Left colon (tissue), 2 donors: ENCODE measurements at regions not wholly inside any gene's neighbourhood (a gene's known extent, or its start where the extent isn't known, plus 50 kb on each side); places are given as distances from the start of the nearest gene placed in this dataset.
"Not testable (repeated sequence)": the region's sequence is repeated elsewhere in the genome, so short reads cannot be mapped to it uniquely, and the experiment has no call there.

Source experiments
- ATAC-seq: fragments of 200-7000 bp; cut with Tn5 transposase; one replicate; pipeline ENCODE4 v1.9.1; 2020; ENCODE audit warnings: mild to moderate bottlenecking, moderate library complexity
- DNase-seq, 2 donors: peaks; one replicate each; pipeline ENCODE4 v3.0.0-alpha.2; 2020
- intact Hi-C, 2 donors: fragments of 100-400 bp; cut with DNase I in 1 of 2; cut with micrococcal nuclease in 1 of 2; formaldehyde crosslinking; loops; one replicate each; pipeline versions ENCODE4 v1.11.2 to v1.14.0; 2022; cut with DNase I, micrococcal nuclease
- donor health status: DM: no; HTN: no; CAD: no.
- donor health status: DM: yes; HTN: yes; CAD: no.

DNA sequence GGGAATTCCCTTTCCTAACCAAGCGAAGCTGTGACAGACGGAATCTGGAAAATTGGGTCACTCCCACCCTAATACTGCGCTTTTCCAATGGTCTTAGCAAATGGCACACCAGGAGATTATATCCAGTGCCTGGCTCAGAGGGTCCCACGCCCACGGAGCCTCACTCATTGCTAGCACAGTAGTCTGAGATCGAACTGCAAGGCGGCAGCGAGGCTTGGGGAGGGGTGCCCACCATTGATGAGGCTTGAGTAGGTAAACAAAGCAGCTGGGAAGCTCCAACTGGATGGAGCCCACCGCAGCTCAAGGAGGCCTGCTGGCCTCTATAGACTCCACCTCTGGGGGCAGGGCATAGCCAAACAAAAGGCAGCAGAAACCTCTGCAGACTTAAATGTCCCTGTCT lies 523.9 kb downstream of the KCNH5 start:
- ATAC-seq, intact Hi-C loops, DNase-seq: not testable (repeated sequence)

DNA sequence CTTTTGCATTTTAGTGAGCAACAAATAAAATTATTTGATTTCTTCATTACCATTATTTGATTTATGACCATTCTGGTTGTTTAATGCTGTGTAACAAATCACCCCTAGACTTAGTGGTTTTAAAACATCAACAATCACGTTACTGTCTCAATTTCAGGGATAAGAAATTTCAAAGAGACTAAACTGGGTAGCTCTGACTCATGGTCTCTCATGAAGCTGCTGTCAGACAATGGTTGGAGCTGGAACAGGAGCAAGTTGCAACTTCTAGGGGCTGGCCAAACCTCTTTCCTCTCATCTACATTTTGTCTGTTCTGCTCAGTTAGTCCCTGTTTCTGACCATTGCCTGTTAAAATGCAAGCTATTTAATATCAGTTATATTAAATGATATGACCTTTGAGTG lies 517.0 kb downstream of the KCNH5 start:
- intact Hi-C loops = no loop called here
- no peak for ATAC-seq
- DNase-seq = no peak

DNA sequence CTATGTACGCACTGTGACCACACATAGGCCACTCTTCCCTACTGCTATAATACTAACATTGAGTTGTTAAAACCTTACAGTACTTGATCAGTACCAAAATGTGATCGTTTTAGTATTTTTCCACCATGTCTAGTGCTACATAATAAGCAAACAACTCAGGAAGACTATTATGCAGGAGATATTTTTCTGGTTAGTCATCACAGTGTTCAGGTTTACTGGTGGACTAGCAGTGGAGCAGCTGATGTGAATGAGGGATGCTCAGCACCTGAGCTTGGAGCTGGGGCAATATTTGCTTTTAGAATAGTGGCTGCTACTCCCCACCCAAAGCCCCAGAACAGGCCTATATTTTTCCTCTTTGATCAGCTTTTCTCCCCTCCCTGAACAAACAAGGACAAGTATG lies 513.1 kb downstream of the KCNH5 start:
- DNase-seq (no peak), ATAC-seq (no peak)
- intact Hi-C loops = no loop called here

DNA sequence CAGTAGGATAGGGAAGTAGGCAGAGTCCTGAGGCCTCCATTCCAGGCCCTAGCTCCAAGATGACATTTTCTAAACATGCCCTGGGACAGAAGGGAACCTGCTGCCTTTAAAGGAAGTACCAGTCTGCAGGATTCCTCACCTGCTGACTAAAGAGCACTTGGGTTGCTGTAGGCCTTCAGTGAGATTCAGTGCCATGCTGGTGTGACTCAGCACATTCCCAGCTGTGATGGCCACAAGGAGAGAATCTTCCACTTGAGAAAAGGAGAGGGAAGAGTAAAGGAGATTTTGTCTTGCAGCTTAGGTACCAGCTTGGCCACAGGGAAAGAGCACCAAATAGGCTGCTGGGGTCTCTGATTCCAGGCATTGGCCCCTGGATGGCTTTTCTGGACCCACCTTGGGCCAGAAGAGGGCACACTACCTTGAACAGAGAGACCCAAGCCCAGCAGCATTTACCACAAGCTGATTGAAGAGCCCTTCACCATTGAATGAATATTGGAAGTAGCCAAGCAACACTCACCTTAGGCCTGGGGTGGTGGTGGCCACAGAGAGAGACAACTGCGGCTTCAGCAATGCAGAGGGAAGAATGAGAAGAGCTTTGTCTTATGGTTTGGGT lies 498.3 kb downstream of the KCNH5 start:
- DNase-seq (no peak), ATAC-seq (no peak)
- intact Hi-C loops = no loop called here

DNA sequence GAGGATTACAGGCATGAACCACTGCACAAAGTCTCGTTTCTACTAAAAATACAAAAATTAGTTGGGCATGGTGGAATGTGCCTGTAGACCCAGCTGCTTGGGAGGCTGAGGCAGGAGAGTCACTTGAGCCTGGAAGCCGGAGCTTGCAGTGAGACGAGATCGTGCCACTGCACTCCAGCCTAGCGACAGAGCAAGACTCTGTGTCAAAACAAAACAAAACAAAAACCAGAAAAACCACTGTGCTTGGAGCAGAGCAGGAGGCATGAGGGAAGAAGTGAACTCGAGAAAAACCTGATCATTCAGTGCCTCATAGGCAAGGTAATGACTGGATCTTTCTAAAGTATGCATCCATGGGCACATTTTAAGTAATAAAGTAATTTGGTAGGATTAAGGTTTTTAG lies 487.8 kb downstream of the KCNH5 start:
- intact Hi-C loops = no loop called here

DNA sequence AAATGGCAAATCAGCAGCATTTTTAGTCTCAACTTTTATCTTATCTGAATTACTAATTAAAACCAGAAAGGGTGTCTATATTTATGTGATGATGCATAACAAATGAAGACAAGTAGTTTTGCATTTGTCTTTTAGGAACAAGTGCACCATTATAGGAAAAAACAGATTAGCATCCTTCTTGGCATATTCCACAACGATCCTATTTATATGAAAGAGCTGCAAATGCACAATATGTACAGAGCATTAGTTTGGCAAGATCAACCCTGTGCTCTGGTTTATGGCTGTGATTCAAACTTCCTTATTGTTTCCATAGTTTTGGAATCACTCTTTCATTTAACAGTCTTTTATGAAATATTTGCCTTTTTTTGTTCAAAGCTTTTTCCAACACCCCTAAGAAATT lies 486.8 kb downstream of the KCNH5 start:
- intact Hi-C loops = no loop called here
- ATAC-seq = no peak
- no peak for DNase-seq

More for the DNA sequence above, 487.8 kb downstream of the KCNH5 start:
- no peak for ATAC-seq
- no peak for DNase-seq

DNA sequence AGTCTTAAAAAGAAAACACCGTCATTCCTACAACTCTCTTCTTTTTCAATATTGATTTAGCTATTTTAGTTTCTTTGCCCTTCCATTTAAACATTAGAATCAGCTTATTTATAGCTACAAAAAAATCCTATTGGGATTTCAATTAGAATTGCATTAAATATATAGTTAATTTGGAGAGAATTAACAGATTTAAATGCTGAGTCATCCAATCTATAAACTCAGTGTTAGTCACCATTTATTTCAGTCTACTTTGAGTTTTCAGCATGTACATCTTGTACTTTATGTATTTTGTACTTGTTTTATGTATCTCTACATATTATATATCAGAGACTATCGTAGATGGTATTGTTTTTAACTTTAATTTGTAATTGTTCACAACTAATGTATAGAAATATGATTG lies 460.0 kb downstream of the KCNH5 start:
- intact Hi-C loops = no loop called here
- no peak for ATAC-seq
- DNase-seq = no peak

DNA sequence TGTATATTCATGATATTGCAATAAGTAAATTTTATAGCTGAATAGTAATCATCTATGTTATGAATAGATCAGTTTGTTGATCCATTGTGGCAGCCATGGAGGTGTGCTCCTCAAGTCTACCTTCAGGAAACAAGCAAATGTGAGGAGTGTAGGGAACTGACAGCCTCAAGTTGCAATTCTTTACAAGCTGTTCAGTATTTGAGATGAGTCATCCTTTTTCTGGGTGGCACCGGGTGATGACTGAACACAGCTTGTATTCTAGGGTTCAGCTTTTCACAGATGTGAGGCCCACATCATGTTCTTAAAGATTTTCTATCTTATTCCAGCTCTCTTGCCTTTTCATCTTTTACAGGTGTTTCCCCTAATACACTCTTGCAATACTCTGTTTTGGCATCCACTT lies 452.4 kb downstream of the KCNH5 start:
- DNase-seq (no peak), ATAC-seq (no peak)
- intact Hi-C loops = no loop called here

DNA sequence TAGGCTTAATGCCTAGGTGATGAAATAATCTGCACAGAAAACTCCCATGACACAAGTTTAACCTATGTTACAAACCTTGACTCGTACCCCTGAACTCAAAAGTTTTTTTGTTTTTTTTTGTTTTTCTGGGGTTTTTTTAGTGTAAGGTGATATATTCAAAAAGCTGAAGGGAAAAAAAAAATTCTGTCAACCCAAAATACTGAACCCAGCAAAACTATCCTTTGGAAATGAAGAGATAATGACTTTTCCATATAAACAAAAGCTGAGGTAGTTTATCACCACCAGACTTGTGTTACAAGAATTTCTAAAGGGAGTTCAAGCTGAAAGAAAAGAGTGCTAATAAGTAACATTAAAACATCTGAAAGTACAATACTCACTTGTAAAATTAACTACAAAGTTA lies 448.1 kb downstream of the KCNH5 start:
- intact Hi-C loops = no loop called here
- DNase-seq = no peak
- ATAC-seq = no peak

DNA sequence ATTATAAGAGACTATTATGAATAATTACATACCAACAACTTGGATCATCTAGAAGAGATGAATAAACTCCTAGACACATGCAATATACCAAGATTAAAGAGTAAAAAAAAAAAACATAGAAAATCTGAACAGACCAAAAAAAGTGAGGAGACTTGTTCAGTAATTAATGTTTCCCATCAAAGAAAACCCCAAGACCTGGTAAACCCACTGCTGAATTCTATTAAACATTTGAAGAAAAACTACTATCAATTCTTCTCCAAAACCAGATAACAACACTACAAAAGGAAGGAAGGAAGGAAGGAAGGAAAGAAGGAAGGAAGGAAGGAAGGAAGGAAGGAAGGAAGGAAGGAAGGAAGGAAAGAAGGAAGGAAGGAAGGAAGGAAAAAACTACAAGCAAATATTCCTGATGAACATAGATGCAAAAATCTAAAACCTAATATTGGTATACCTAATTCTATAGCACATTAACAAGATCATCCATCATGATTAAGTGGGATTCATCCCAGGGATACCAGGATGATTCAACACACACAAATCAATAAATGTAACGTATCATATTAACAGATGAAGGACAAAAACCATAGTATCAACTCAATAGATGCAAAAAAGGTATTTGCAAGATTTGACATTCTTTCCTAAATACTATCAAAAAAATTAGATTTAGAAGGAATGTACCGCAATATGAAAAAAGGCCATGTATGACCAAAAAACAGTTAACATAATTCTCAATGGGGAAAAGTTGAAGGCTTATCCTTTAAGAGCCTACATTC lies 445.5 kb downstream of the KCNH5 start:
- intact Hi-C loops = no loop called here
- no peak for DNase-seq
- no peak for ATAC-seq

DNA sequence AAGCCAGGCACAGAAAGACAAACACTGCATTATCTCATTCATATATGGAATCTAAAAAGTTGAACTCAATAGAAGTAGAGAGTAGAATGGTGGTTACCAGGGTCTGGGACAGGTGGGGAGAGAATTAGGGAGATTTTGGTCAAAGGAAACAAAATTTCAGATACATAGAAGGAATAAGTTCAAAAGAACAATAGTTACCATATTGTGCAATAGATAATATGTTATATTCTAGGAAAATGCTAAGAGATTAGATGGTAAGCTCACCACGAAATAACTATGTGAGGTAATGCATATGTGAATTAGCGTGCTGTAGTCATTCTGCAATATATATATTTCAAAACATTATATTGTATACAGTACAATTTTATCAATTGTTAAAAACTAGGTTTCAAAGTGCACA lies 442.5 kb downstream of the KCNH5 start:
- intact Hi-C loops = no loop called here
- no peak for DNase-seq
- ATAC-seq = no peak

DNA sequence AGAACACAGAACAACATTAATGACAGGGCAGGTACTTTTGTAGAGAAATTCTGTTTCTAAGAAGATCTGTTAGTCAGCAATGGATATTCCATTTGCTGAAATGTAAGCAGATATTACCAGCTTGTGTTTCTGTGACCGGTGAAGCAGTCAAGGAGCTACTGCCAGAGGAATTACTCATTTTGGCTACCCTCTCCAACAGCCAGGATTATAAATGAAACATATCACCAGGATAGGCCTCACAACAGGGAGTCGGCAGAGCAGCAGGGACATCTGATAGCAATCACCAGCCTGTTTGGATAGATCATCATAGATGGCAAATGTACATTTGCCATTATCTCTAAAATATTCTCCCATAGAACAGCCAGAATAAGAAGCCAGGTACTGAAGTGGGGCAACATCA lies 440.7 kb downstream of the KCNH5 start:
- intact Hi-C loops = no loop called here
- no peak for ATAC-seq
- no peak for DNase-seq

DNA sequence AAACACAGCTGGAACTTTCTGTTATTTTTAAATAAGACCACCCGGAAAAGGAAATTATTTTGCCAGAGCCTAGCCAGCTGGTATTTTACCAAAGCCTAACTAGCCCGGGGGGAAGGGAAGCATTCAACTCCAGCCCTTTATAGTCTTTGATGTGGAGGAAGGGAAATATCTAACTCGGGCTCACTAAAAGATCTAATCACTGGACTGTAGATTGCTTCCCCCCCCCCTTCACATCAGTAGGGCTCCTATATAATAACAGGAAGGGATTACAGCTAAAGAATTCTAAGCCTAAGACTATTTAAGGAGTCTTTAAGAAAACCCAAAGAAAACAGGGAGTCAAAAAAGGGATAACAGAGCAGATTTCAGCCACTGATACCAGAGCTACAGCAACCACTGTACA lies 431.1 kb downstream of the KCNH5 start:
- DNase-seq = no peak
- ATAC-seq = no peak
- intact Hi-C loops = no loop called here

DNA sequence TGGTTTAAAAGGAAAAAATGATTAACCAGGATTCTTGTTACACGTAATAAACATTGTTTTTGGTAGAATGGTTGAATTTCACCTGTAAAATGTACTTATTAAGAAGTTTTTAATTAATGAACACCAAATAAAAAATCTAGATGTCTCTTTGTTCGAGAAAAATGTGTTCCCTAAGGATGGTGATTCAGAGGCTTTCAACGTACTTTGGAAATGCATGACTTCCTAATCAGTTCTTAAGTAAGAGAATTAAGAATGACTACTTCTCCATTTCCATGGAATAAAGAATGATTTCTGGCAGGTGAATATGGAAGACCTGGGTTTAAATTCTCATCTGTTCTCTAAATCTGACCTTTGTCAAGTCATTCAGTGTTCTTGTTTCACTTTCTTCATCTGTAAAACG lies 428.6 kb downstream of the KCNH5 start:
- ATAC-seq = no peak
- DNase-seq = no peak
- intact Hi-C loops = no loop called here

DNA sequence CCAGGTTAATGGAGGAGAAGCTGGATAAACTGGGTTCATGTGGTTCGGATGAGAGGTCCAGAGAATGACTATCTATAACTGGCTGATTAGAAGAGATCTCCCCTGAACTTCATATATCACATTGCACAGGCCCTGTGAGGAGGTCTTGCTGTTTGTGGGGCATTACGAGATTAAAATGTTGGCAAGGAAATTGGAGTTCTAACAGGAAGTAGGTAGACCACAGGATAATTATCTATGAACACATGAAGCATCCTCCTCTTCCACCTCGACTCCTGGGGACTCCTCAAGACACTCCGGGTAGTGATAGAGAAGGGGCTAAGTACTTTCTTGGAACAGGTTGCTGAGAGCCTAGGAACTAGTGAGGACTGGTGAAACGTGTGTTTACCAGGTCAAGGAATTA lies 418.8 kb downstream of the KCNH5 start:
- intact Hi-C loops = no loop called here
- ATAC-seq (no peak), DNase-seq (no peak)

DNA sequence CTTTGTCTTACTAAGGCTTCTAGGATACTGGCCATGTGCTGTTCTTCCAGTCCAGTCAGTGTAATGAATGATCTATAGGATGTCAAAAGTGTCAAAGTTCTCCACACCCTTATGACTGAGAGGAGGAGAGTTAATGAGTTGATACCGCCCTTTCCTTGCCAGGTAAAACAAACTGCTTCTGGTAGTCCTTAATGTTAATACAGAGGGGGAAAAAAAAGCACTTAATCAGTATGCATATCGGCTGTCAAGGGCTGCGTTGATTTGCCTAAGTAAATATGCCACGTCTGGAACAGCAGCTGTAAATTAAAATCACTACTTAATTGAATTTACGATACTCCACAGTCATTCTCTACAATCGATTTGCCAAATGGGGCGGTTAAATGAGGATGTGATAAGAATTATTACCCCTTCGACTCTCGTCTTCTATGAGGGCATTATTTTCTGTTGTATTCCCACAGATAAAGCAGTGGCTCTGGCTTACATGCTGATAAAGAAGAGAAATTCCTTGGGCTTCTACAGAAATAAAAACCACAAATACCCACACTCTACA lies 416.0 kb downstream of the KCNH5 start:
- intact Hi-C loops = no loop called here
- DNase-seq (no peak), ATAC-seq (no peak)

DNA sequence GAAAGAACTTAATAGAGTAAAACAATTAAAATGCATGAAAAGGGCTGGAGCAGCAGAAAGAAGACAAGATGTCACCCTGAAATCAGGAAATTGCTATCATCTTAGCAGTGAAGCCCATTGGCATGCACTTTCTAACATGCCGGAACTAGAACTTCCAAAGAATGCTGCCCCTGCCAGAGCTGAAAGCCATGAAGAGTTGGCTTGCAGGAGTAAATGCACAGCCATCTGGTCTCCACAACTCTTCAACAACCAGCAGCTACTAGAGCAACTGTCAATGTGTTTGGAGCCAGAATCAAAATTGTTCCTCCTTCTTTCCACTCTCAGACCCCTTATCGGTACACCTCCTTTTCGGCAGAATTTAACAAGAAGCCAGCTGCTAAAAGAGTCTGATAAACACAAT lies 414.1 kb downstream of the KCNH5 start:
- intact Hi-C loops = no loop called here
- DNase-seq (no peak), ATAC-seq (no peak)

DNA sequence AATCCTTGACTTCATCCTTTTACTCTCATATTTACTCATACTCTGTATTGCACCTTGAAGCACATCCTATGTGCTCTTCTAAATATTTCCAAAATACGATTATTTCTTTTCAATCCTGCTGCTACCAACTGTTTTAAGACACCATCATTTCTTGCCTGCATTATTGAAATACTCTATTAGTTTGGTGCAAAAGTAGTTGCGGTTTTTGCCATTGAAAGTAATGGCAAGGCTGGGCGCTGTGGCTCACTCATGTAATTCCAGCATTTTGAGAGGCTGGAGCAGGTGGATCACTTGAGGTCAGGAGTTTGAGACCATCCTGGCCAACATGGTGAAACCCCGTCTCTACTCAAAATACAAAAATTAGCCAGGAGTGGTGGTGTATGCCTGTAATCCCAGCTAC lies 412.5 kb downstream of the KCNH5 start:
- ATAC-seq = no peak
- DNase-seq = no peak
- intact Hi-C loops = no loop called here

DNA sequence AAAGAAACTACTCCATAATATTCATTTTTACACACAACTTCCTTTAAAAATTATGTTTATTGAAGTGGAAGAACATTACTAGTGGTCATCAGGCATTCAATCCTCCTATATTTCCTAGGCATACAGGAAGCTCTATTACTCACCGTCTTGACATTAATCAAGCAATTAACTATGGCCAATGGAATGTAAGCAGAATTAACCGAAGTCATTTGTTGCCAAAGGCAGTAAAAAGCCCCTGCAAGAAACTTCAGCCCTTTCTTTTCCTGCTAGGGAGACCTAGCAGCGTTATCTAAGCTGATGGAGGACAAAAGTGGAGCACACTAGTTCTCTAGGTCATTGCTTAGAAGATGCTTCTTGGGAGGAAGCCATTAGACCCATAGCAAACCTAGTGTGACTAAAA lies 399.6 kb downstream of the KCNH5 start:
- DNase-seq (no peak), ATAC-seq (no peak)
- intact Hi-C loops = no loop called here
